Ectodermal cell (in vitro differentiated cells): ENCODE measurements at regions not wholly inside any gene's neighbourhood (a gene's known extent, or its start where the extent isn't known, plus 50 kb on each side); places are given as distances from the start of the nearest gene placed in this dataset.
"Not testable (repeated sequence)": the region's sequence is repeated elsewhere in the genome, so short reads cannot be mapped to it uniquely, and the experiment has no call there.

Experiments used
- H3K27ac ChIP-seq: 2 replicates; pipeline ENCODE4 v1.7.0; 2013; ENCODE audit warnings: mild to moderate bottlenecking, low read depth, low read length; ENCODE audit not compliant: insufficient read depth, poor library complexity, severe bottlenecking
- H3K27me3 ChIP-seq: 2 replicates; pipeline ENCODE4 v1.7.0; 2013; ENCODE audit warnings: mild to moderate bottlenecking, low read length; ENCODE audit not compliant: insufficient read depth, control insufficient read depth, poor library complexity, severe bottlenecking
- H3K36me3 ChIP-seq: one replicate; pipeline ENCODE4 v1.7.0; 2013; ENCODE audit warnings: low read length; ENCODE audit not compliant: control insufficient read depth, insufficient read depth
- H3K4me1 ChIP-seq: one replicate; pipeline ENCODE4 v1.7.0; 2013; ENCODE audit warnings: low read length; ENCODE audit not compliant: control insufficient read depth, insufficient read depth
- H3K4me3 ChIP-seq: 2 replicates; pipeline ENCODE4 v1.7.0; 2013; ENCODE audit warnings: low read depth, low read length, control low read depth; ENCODE audit not compliant: insufficient read depth
- H3K9me3 ChIP-seq: 2 replicates; pipeline ENCODE4 v1.7.0; 2013; ENCODE audit warnings: mild to moderate bottlenecking, low read length, moderate library complexity; ENCODE audit not compliant: control insufficient read depth
- WGBS, 2 experiments: methylation state at CpG; one replicate each; pipeline ENCODE4 v1.1.7; 2013; ENCODE audit warnings: missing lambda C conversion rate in 2 of 2; 5-methylcytosine and 5-hydroxymethylcytosine counted together

- Histone ChIP-seq H3K9me3 (no peaks in the 10 kb centered on the region), H3K4me1 (no peaks in the 10 kb centered on the region), H3K27ac (no peak overlapping the region), H3K4me3 (no peak overlapping the region), H3K27me3 (no peaks in the 10 kb centered on the region), H3K36me3 (no peaks in the 10 kb centered on the region)
- WGBS, 2 experiments: 92% methylated on average over 3 of the region's 3 CpGs
These were observed 228.8 kb upstream of the FAM3C start for GRCh38 chr7:121624958-121625357.

GRCh38 chr7:121623130-121623872, 227.2 kb upstream of the FAM3C start:
- Histone ChIP-seq H3K36me3 (no peaks in the 10 kb centered on the region), H3K9me3 (no peaks in the 10 kb centered on the region), H3K27ac (no peak overlapping the region), H3K4me1 (no peaks in the 10 kb centered on the region), H3K27me3 (no peaks in the 10 kb centered on the region), H3K4me3 (no peak overlapping the region)
- WGBS, 2 experiments: 81 to 82% methylated on average over 4 to 6 of the region's 6 CpGs

- no peak overlapping the region for H3K4me3 ChIP-seq
- H3K9me3 ChIP-seq: no peaks in the 10 kb centered on the region
- WGBS, 2 experiments: 100% methylated on average over 2 of the region's 4 CpGs; no CpG with 5 or more reads in 1 of the 2 experiments
- H3K27me3 ChIP-seq: no peaks in the 10 kb centered on the region
- H3K27ac ChIP-seq: no peak overlapping the region
- no peaks in the 10 kb centered on the region for H3K36me3 ChIP-seq
- H3K4me1 ChIP-seq: no peaks in the 10 kb centered on the region
These were observed 225.8 kb upstream of the FAM3C start for GRCh38 chr7:121621937-121622336.

GRCh38 chr7:121620953-121621606, 225.0 kb upstream of the FAM3C start:
- H3K4me1 ChIP-seq: no peaks in the 10 kb centered on the region
- 67 to 68% methylated on average over 10 to 11 of the region's 11 CpGs for WGBS, 2 experiments
- H3K9me3 ChIP-seq: no peaks in the 10 kb centered on the region
- no peaks in the 10 kb centered on the region for H3K27me3 ChIP-seq
- no peak overlapping the region for H3K27ac ChIP-seq
- H3K36me3 ChIP-seq: no peaks in the 10 kb centered on the region
- H3K4me3 ChIP-seq: no peak overlapping the region

GRCh38 chr7:121620206-121620605, 224.1 kb upstream of the FAM3C start:
- Histone ChIP-seq H3K36me3 (no peaks in the 10 kb centered on the region), H3K4me3 (no peak overlapping the region), H3K27me3 (no peaks in the 10 kb centered on the region), H3K9me3 (no peaks in the 10 kb centered on the region), H3K27ac (no peak overlapping the region), H3K4me1 (no peaks in the 10 kb centered on the region)
- WGBS, 2 experiments: 90% methylated on average over 1 to 3 of the region's 3 CpGs

- WGBS, 2 experiments: 100% methylated on average over 1 to 2 of the region's 2 CpGs
- Histone ChIP-seq H3K9me3 (no peaks in the 10 kb centered on the region), H3K27ac (no peak overlapping the region), H3K36me3 (no peaks in the 10 kb centered on the region), H3K4me1 (no peaks in the 10 kb centered on the region), H3K4me3 (no peak overlapping the region), H3K27me3 (no peaks in the 10 kb centered on the region)
These were observed 222.1 kb upstream of the FAM3C start for GRCh38 chr7:121618182-121618581.

GRCh38 chr7:121610243-121610642, 214.1 kb upstream of the FAM3C start:
- Histone ChIP-seq H3K27ac (no peak overlapping the region), H3K36me3 (no peaks in the 10 kb centered on the region), H3K4me1 (no peaks in the 10 kb centered on the region), H3K4me3 (no peak overlapping the region), H3K9me3 (no peaks in the 10 kb centered on the region), H3K27me3 (no peaks in the 10 kb centered on the region)
- 80 to 100% methylated on average over 1 of the region's 1 CpG for WGBS, 2 experiments

GRCh38 chr7:121609208-121609607, 213.1 kb upstream of the FAM3C start:
- no peaks in the 10 kb centered on the region for H3K9me3 ChIP-seq
- H3K4me3 ChIP-seq: no peak overlapping the region
- H3K27ac ChIP-seq: no peak overlapping the region
- no peaks in the 10 kb centered on the region for H3K4me1 ChIP-seq
- no peaks in the 10 kb centered on the region for H3K27me3 ChIP-seq
- H3K36me3 ChIP-seq: no peaks in the 10 kb centered on the region

GRCh38 chr7:121608785-121609184, 212.7 kb upstream of the FAM3C start:
- Histone ChIP-seq H3K36me3 (no peaks in the 10 kb centered on the region), H3K4me3 (no peak overlapping the region), H3K9me3 (no peaks in the 10 kb centered on the region), H3K27me3 (no peaks in the 10 kb centered on the region), H3K27ac (no peak overlapping the region), H3K4me1 (no peaks in the 10 kb centered on the region)
- 90 to 93% methylated on average over 5 to 6 of the region's 6 CpGs for WGBS, 2 experiments

- 94 to 100% methylated on average over 2 of the region's 2 CpGs for WGBS, 2 experiments
- not testable (repeated sequence) for H3K4me1 ChIP-seq, H3K27ac ChIP-seq, H3K27me3 ChIP-seq, H3K9me3 ChIP-seq, H3K36me3 ChIP-seq, H3K4me3 ChIP-seq
These were observed 212.1 kb upstream of the FAM3C start for GRCh38 chr7:121608183-121608582.
